Superior temporal gyrus (tissue), 1 donor: ENCODE measurements at regions not wholly inside any gene's neighbourhood (a gene's known extent, or its start where the extent isn't known, plus 50 kb on each side); places are given as distances from the start of the nearest gene placed in this dataset.
A peak's percentile ranks its signal among the peaks of the same experiment; 100 is the strongest.

ENCODE experiments used
- DNase-seq: peaks from one replicate; pipeline ENCODE4 v3.0.0-alpha.2; 2016; ENCODE audit errors: extremely low spot score

DNA sequence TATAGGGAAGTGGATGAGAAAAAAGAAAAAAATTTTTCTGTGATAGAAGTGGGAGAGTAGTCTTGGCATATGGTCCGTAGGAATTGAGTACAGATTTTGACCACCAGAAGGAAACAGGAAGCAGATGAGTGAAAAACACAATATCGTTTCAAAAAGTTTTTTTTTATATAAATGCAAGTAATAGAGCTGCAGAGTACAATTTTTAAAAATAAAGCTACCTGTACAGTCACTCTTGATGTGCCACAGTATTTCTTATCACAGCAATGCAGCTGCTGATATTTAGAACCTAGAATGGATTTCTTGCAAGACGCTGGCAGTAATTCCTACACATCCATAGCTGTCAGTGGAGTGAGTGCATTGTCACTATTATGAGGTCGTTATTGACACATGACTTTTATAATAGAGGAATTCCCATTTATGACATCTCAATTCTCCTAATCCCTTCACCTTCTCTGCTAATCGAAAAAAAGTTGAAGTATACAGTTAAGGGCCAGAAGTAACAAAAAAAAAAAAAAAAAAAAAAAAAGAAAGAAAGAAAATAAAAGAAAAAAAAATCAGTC, 477.7 kb downstream of the TAF11L14 start:
- DNase-seq = no peak

DNA sequence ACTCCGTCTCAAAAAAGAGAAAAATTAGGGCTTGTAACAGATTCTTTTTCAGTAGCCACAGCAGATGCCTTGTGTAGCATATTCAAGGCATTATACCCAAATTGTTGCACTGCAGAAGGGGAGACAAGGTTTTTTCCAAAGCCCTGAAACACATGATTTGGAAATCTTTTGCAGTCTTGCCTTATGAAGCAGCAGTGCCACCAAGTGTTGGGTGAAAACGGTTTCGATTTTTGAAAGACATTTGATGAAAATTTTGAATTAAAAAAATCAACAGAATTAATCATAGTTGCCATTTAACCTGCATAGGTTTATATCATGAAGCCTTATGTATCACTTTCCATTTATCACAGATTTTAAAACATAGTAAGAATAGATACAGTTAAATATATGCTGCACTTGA, 479.5 kb downstream of the TAF11L14 start:
- peak; percentile 65 for DNase-seq

DNA sequence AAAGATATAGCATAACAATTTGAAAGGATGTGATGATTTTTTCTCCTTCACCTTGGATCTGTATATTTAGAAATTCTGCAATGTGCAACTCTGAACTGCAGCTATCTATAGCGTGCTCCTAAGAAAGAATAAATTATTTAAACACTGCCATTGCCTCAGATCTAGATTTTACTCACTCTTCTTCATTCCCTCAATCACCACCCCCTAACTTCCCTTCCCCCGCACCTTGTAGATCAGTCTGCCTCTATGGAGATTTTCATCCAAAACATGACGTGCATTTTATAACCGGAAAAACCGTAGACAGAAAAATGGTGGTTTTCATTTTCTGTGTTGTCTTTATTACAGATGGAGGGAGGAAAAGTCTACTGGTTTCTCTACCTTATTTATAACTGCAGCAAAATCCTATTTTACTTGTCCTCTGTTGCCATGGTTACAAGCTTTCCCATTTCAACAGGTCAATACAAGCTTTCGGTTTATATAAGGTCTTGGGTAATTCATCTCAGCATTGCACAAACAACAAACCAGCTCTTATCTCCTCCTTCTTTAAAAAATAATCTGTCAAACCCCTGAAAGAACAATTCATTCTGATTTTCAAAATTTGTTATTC, 480.0 kb downstream of the TAF11L14 start:
- DNase-seq = peak; percentile 65

DNA sequence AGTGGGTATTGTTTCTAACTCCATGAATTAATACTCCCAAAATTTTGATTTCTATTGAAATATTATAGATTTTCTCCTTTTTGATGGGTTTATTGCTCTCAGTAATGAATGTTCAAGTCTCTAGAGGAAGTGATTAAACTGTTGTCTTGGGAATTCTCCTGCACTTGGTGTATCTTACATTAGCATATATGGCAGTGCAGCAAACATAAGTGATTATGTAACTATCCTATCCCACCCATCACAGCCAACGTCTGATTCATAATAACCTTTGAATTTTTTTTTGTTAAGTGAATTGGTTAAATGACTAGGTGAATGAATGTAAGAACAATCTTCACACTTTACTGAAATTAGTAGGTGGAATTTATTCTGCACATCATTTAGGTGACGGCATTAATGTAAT, 483.7 kb downstream of the TAF11L14 start:
- DNase-seq = no peak

DNA sequence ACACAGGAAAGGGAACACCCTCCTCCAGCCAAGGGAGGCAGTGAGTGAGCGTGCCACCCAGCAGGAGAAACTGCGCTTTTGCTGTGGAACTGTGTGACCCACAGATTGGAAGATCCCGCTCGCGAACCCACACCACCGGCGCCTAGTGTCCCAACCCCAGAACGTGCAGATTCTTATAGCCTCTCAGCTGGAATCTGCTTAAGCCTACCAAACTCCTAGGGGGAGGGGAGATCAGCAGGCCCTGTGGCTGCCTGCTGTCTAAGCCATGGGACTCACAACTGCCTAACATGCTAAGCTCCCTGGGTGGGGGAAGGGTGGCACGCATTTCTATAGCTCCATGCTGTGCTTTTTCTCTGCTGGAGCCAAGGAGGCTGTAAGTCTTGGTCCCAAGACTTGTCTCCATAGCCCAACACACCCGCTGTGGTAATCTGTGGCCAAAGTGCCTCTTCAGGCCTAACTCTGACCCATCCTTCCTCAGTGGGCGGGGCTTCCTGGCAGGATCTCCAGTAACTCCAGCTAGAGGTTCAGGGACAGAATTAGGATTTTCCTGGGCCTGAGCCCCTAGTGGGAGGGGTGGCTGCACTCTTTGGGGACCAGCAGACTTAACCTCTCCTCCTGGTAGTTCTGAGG, 485.0 kb downstream of the TAF11L14 start:
- no peak for DNase-seq

DNA sequence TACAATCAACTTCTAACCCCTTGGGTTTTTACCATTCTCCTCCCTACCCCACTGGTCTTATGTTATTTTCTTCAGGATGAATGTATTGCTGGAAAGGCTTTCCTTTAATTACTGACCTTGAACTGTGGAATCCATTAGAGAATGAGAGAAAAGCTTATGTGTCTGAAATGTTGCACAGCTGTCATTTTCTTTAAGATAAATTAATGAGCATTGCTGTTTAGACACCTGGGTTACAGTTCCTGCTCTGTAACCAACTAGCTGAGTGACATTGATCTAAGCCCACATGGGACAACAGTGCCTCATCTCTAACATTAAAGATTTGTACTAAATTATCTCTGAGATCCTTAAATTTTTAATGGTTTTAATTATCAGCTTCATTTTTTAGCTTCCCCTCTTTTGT, 507.0 kb downstream of the TAF11L14 start:
- no peak for DNase-seq

DNA sequence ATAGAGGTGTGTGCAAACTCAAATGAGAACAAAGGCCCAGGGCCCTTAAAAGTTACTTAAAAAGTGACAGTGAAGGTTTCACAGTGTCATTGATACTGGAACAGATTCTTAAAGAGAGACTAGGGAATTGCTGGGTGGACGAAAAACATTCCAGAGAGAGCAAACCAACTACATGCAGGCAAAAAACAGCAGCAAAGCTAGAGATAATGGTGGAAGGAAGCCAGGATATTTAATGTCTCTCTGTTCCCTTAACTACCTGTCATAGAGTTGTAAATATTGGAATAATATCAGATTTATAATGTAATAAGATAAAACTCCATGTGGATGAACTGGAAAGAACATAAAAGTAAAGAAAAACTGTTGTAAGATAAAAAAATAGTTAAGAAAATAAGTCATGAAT, 508.6 kb downstream of the TAF11L14 start:
- DNase-seq = no peak

DNA sequence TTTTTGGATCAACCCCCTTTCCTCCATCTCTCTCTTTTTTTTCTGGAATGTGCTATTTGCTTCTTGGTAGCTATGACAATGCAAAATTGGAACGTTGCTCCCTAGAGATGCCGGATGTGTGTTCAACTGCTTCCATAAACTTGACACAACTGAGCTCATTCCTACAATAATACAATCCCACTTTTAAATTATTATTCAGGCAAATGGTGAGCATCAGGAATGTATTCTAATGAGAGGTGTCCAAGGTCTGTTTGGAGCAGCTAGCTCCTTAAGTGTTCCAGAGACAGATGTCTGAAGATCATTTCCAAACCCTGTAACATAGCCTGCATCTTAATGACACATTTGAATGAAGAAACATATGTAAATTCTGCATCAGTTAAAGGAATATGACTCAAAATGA, 518.4 kb downstream of the TAF11L14 start:
- peak; percentile 49 for DNase-seq

DNA sequence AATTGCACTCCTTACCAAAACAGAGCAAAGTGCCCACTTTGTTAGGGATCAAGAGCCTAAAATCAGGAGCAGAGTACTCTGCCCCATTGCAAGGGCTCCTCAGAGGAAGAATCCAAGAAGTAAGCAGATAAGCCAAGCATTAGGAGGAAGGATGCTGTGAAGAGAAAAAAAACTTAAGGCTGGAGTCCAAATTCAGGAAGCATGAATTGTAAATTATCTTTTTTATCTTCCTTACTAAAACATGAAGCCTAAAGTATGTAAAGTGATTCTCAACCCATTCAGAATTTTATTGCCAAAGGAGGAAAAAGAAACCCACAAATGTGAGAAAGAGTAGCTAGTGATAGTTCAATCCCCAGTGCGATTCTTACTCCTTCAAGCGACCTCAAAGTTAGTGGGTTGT, 523.9 kb downstream of the TAF11L14 start:
- no peak for DNase-seq

DNA sequence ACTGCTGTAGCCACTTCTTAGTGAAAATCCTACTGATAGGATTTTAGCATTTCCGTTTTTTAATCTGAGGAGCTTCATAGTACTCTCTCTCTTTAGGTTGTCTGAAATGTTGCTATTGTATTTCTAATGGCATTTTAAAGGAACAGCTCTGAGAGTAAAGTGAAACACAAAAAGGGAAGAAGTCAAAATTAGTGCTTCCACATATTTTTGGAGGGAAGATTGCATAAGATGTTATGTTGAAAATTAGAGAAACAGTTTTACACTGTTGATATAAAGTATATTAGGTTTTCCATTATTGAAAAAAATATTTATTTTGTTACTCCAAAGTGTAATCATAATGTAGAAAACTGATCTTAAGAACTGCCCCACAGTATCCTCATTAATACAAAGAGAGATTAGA, 525.1 kb downstream of the TAF11L14 start:
- no peak for DNase-seq

DNA sequence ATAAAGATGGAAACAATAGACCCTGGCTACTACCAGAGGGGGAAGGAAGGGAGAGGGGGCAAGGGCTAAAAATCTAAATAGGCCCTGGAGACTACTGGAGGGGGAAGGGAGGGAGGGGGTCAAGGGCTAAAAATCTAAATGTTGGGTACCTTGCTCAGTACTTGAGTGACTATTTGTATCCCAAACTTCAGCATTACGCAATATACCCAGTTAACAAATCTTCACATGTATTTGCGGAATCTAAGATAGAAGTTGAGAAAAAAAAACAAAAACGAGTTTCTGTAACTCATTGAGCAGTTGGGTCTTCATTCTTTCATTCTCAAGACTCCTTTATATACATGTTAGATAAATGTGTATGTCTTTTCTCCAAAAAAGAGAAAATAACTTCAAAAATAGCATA, 537.4 kb downstream of the TAF11L14 start:
- DNase-seq = no peak

DNA sequence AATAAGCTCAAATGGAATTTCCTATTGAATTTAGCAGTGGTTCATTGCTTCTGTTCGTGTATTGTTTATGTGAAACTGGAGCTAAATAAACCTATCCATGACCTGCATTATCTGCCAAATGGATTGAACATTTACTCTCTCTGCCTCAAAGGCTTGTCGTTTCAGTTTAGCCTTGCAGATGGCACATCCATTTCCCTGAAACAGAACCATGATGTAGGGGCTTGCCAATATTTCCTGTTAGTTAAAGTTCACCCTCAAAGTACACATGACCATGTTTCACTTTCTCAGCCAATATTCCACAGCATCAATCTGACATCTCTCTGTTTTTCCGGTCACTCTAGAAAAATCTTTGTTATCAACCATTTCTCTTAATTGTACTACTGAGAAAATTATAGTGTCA, 545.3 kb downstream of the TAF11L14 start:
- DNase-seq = no peak

DNA sequence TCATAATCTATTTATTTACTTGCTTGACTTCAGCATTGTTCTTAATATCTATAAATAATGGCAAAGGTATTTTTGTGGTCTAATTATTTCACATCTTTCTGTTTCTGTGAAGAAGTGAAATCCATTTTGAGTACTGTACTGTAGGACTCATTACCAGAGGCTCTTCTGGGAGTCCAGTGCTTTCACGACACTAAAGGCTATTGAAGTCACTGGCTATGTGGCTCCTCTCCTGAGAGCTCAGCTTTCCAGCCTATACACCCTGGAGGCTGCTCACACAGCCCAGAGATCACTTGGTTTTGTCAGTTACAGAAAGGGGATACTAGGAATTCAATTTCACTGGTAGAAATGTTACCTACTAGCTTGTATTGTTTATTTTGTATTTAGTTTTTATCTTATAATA, 547.3 kb downstream of the TAF11L14 start:
- DNase-seq = no peak

DNA sequence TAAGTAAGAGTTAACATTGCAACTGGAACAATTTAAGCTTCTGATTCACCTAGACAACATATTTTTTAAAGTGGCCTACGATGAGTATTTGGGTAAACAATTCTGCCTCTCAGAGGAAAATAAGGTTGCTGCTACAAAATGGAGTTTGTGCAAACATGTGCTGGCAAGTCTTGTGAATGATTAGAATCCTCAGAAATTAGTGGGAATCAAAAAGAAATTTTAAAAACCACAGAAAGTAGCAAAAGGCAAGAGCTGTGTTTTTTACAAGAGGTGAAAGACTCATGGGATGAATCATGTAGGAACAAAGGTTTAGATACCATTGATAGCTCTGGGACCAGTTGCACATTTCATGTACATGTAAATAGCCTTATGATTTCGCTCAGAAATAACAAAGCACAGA, 561.6 kb downstream of the TAF11L14 start:
- no peak for DNase-seq

DNA sequence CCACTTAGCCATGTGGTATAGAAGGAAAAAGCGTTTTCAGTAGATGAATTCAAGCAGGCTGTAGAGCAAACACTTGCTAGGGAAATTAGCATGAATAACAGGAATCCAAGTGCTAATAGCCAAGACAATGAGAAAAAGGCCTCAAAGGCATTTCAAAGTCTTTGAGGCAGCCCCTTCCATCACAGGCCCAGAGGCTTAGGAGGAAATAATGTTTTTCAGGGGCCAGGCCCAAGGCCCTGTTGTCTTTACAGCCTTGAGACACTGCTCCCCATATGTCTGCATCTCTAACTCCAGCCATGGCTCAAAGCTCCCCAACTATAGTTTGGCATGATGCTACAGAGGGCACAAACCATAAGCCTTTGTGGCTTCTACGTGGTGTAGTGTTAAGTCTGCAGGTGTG, 563.5 kb downstream of the TAF11L14 start:
- DNase-seq = no peak

DNA sequence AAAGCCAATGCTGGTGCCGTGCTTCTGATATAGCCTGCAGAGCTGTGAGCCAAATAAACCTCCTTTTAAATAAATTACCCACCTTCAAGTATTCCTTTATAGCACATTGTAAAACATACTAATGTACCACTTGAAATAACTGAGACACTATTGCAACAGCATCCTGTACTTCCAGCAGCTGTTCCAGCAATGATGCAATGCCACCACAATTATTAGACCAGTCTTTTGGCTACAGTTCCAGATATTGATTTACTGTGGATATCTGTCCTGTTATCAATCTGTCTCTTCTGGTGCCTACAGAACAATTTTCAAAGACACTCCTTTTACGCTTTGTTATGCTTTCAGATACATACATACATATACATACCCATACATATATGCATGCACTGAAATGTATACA, 567.9 kb downstream of the TAF11L14 start:
- DNase-seq = no peak

DNA sequence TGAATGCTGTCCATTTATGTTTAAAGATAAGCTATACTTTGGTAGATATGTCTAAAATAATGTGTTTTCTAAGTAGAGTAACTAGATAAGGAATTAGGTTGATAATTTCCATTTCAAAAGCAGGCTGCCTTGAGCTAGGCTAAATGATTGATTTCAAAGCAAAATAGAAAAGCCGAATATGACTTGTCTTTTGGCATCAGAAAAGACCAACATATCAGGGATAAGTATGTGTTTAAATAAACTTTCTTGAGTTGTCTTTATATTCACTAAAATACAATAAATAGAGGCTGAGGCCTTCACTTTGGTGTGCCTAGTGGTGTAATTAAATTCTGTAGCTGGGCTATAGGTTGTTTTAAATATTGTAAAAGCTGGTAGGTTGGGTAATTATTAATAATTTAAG, 569.0 kb downstream of the TAF11L14 start:
- no peak for DNase-seq

DNA sequence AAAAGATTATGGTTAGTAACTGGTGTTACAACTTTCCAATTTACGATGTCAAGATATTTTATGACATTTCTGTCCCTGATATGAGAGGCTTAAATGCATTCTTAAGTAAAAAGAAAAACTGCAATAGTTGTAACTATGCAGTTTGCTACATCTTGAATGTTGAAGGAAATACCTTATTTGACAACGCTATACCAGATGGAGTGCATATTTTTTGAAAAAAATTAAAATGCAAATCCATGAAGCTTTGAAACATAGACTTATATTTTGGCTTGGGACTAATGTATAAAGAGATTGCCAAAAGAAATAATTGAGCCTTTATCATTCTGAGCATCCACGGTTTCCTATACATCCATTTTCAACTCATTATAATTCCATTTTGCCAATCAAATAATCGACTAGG, 579.4 kb downstream of the TAF11L14 start:
- DNase-seq = no peak

DNA sequence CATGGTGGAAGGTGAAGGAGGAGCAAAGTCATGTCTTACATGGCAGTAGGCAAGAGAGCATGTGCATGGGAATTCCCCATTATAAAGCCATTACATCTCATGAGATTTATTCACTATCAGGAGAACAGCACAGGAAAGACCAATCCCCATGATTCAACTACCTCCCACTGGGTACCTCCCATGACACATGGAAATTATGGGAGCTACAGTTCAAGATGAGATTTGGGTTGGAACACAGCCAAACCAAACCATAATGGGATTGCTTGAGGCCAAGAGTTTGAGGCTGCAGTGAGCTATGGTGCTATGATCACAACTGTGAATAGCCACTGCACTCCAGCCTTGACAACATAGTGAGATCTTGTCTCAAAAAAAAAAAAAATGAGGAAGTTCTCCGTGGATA, 581.8 kb downstream of the TAF11L14 start:
- DNase-seq = no peak

DNA sequence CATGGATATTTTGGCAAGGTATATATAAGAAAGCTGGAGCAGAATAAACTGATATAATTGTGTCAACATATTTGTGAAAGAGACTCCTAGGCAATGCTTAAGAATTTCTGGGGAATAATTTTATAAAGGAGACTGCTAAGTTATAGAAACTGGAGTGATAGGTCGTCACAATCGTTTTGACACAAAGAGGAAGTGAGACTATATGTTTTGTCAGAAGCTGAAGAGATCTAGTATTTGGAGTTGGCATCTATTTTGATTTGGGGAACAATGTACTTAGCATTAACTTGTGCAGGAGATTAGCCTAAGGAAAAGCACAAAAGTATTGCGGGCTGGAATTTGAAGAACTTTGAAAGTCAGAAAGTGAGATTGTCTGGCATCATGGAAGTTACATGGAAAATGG, 582.5 kb downstream of the TAF11L14 start:
- DNase-seq = no peak

DNA sequence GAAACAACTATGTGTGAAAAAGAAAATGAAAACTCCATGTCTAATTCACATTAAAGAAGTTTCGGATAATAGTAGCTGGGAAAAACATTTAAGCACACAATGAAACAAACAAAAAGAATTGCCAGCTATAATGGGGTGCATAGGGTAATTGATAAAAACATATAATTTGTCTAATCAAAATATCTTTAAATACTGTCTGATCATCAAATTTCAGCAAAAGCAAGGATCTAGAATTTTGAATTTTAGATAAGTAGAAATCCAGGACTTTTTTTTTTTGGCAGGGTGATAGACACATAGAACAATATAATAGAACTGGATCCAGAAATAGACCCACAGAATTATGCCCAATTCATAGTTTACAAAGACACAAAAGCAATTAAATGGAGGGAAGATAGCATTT, 585.0 kb downstream of the TAF11L14 start:
- DNase-seq = no peak

DNA sequence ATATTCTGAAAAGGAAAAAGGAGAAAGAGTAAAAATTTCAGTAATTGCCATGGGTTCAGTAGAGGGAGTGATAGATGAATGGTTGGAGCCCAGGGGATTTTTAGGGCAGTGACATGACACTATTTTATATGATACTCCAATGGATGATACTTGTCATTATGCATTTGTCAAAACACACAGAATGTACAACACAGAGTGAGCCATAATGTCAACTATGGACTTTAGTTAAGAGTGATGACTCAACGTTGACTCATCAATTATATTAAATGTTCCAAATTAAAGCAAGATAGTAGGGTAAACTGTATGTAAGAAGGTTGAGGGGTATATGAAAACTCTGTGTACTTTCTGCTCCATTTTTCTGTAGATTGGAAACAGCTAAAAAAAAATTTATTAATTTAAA, 586.4 kb downstream of the TAF11L14 start:
- DNase-seq = no peak

DNA sequence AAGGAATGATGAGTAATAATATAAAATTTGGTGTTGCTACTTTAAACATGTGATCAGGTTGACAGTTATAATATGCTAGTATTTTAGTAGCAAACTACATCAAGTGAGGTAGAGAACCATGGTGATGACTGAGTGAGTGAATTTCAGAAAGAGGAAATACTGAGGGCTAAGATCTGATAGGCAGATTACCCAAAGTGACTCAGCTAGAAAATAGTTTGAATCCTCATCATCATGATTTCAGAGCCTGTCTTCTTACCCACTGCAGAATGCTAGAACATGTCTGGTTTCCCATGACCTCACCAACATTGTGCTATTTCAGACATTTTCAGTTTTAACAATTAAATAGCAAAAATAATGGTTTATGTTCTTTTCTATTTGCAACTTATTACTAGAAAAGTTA, 602.1 kb downstream of the TAF11L14 start:
- no peak for DNase-seq

DNA sequence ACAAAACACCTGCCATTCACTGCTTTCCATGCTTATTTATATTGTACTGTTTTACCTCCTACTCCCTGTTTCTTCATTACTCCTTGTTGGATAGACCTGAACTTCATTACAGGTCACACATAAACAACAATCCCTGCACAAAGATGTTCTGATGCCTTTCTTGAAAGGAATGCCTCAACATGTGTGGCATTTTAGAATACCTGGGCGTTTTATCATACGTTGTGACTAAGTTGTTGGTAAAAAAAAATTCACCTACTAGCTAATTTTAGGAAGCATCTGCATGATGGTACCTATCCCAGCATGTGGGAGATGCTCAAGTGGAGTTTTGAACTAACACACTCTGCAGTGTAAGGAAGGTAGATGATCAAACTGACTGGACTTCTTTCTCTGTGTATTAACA, 604.1 kb downstream of the TAF11L14 start:
- DNase-seq = no peak
